ENCODE measurements at regions not wholly inside any gene's neighbourhood (a gene's known extent, or its start where the extent isn't known, plus 50 kb on each side); places are given as distances from the start of the nearest gene placed in this dataset.

DNA sequence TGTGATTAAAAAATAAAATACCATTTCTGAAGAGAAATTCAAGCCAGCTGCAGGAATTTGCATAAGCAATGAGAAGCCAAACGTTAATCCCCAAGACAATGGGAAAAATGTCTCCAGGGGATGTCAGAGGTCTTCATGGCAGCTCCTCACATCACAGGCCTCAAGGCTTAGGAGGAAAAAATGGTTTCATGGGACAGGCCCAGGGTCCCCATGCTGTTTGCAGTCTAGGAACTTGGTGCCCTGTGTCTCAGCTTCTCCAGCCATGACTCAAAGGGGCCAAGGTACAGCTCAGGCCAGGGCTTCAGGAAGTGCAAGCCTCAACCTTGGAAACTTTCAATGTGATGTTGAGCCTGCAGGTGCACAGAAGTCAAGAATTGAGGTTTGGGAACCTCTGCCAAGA, 1428.4 kb upstream of the CDH2 start:
- Histone ChIP-seq H2AFZ (ENCODE audit: low read length) (no peak overlapping the region), H3K18ac (ENCODE audit: extremely low read depth, low read length) (no peak overlapping the region), H4K5ac (ENCODE audit: insufficient read length, low read depth, low read length) (no peak overlapping the region), H3K9me3 (ENCODE audit: insufficient read depth in 2 of 2, low read depth in 1 of 2, low read length in 1 of 2) (peaks cover 17 to 20% of the 10 kb centered on the region in 2 experiments), H3K14ac (ENCODE audit: insufficient read length) (no peak overlapping the region), H2BK15ac (ENCODE audit: low read length) (no peak overlapping the region), H3K4ac (replicated peaks; ENCODE audit: insufficient read length, low read depth, low read length) (no peak overlapping the region), H3K79me1 (ENCODE audit: low read depth, low read length) (no peaks in the 10 kb centered on the region), H3K36me3 (ENCODE audit: control insufficient read depth in 2 of 4, insufficient read depth in 4 of 4, low read length in 3 of 4) (no peaks in the 10 kb centered on the region), H3K4me3 (ENCODE audit: extremely low read depth in 1 of 4, insufficient read depth in 2 of 4, low read depth in 3 of 4, low read length in 4 of 4) (no peak overlapping the region), H3K79me2 (ENCODE audit: control insufficient read depth in 1 of 2, insufficient read depth in 2 of 2, low read length in 2 of 2) (no peaks in the 10 kb centered on the region), H4K8ac (ENCODE audit: extremely low read depth, insufficient read depth, low read length) (no peak overlapping the region), H4K20me1 (replicated peaks in 1 of 2; ENCODE audit: control insufficient read depth in 1 of 2, insufficient read depth in 2 of 2, low read length in 2 of 2) (no peaks in the 10 kb centered on the region), H2BK120ac (replicated peaks; ENCODE audit: low read depth, low read length) (no peak overlapping the region), H3K4me2 (ENCODE audit: insufficient read depth in 1 of 2, low read depth in 2 of 2, low read length in 2 of 2) (no peak overlapping the region), H3K27me3 (replicated peaks in 1 of 4; ENCODE audit: control insufficient read depth in 3 of 4, extremely low read depth in 1 of 4, insufficient read depth in 3 of 4, low read length in 3 of 4) (no peaks in the 10 kb centered on the region), H3K27ac (ENCODE audit: low read depth, low read length) (no peak overlapping the region), H2BK5ac (ENCODE audit: low read depth, low read length) (no peak overlapping the region), H2BK20ac (ENCODE audit: low read length) (no peak overlapping the region), H2AK5ac (ENCODE audit: low read depth, low read length) (no peak overlapping the region), H3K23me2 (ENCODE audit: low read depth, low read length) (no peaks in the 10 kb centered on the region), H3K9ac (replicated peaks in 1 of 4; ENCODE audit: extremely low read depth in 1 of 4, low read depth in 3 of 4, low read length in 3 of 4) (no peak overlapping the region), H3K4me1 (replicated peaks in 1 of 4; ENCODE audit: control insufficient read depth in 3 of 4, insufficient read depth in 4 of 4, low read length in 3 of 4) (no peaks in the 10 kb centered on the region), H3K56ac (replicated peaks; ENCODE audit: insufficient read length, low read depth, low read length) (no peak overlapping the region), H4K91ac (replicated peaks; ENCODE audit: insufficient read length, low read length) (no peak overlapping the region), H2BK12ac (ENCODE audit: low read depth, low read length) (no peak overlapping the region), H3K23ac (ENCODE audit: insufficient read length) (no peak overlapping the region)
- no peak for FAIRE-seq
- CTCF ChIA-PET (ENCODE audit: partially characterized antibody): no interaction called here
- WGBS, 2 experiments (ENCODE audit: extremely low coverage in 1 of 2, insufficient coverage in 1 of 2, insufficient read length in 1 of 2, insufficient replicate concordance in 2 of 2, low coverage in 1 of 2, low lambda C conversion rate in 2 of 2, missing lambda C conversion rate in 1 of 2): 100% methylated on average over 1 of the region's 1 CpG; no CpG with 5 or more reads in 1 of the 2 experiments
- POLR2A ChIA-PET (ENCODE audit: partially characterized antibody): no interaction called here
- no peak for DNase-seq (ENCODE audit: low read depth in 1 of 2, low spot score in 2 of 2)
- TF ChIP-seq NRF1 (IDR thresholded peaks at IDR 0.05; ENCODE audit: low read depth, low read length) (no peak), CTBP2 (IDR thresholded peaks at IDR 0.05; ENCODE audit: borderline replicate concordance, insufficient read depth, insufficient read length, low read length) (no peak), TAF7 (optimal IDR thresholded peaks at IDR 0.05; ENCODE audit: borderline replicate concordance, low read depth, low read length) (no peak), POLR2A (IDR thresholded peaks at IDR 0.05; ENCODE audit: control extremely low read depth in 1 of 2, low read depth in 2 of 2, low read length in 2 of 2) (no peak), GTF2F1 (IDR thresholded peaks at IDR 0.05; ENCODE audit: borderline replicate concordance, low read depth, low read length) (no peak), EGR1 (IDR thresholded peaks at IDR 0.05; ENCODE audit: borderline replicate concordance, low read depth, low read length) (no peak), RXRA (IDR thresholded peaks at IDR 0.05; ENCODE audit: insufficient read depth, low read depth, low read length) (no peak), CHD1 (IDR thresholded peaks at IDR 0.05; ENCODE audit: low read depth, low read length) (no peak), BRCA1 (IDR thresholded peaks at IDR 0.05; ENCODE audit: low read depth, low read length) (no peak), HDAC6 (IDR thresholded peaks at IDR 0.05; ENCODE audit: low read depth, low read length) (no peak), RAD21 (IDR thresholded peaks at IDR 0.05 in 1 of 2, conservative IDR thresholded peaks at IDR 0.05 in 1 of 2; ENCODE audit: low read depth in 2 of 2, low read length in 2 of 2) (no peak), KDM4A (IDR thresholded peaks at IDR 0.05; ENCODE audit: low read depth, low read length, severe bottlenecking) (no peak), BCL11A (IDR thresholded peaks at IDR 0.05; ENCODE audit: low read depth in 2 of 2, low read length in 2 of 2) (no peak), SIRT6 (IDR thresholded peaks at IDR 0.05; ENCODE audit: low read length) (no peak), KDM5A (IDR thresholded peaks at IDR 0.05; ENCODE audit: low read length) (no peak)
- TF ChIP-seq, protein P1, sequence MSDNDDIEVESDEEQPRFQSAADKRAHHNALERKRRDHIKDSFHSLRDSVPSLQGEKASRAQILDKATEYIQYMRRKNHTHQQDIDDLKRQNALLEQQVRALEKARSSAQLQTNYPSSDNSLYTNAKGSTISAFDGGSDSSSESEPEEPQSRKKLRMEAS (IDR thresholded peaks at IDR 0.05): no peak
